ENCODE measurements at regions not wholly inside any gene's neighbourhood (a gene's known extent, or its start where the extent isn't known, plus 50 kb on each side); places are given as distances from the start of the nearest gene placed in this dataset.

- DNase-seq: no peak
These were observed 318.9 kb downstream of the HDGFL1 start for GRCh38 chr6:22888163-22888752.

- DNase-seq: no peak
These were observed 322.6 kb downstream of the HDGFL1 start for GRCh38 chr6:22891934-22892333.

- no peak for DNase-seq
These were observed 323.1 kb downstream of the HDGFL1 start for GRCh38 chr6:22892452-22892851.

- DNase-seq: no peak
These were observed 327.3 kb downstream of the HDGFL1 start for GRCh38 chr6:22896696-22897095.

GRCh38 chr6:22899426-22899825 is 330.1 kb downstream of the HDGFL1 start:
- DNase-seq: no peak

GRCh38 chr6:22903826-22904225 is 334.5 kb downstream of the HDGFL1 start:
- no peak for DNase-seq

- DNase-seq: no peak
These were observed 335.1 kb downstream of the HDGFL1 start for GRCh38 chr6:22904431-22904830.

GRCh38 chr6:22906091-22906549 is 336.8 kb downstream of the HDGFL1 start:
- no peak for DNase-seq

GRCh38 chr6:22907085-22907484 is 337.7 kb downstream of the HDGFL1 start:
- no peak for DNase-seq

- DNase-seq: no peak
These were observed 341.0 kb downstream of the HDGFL1 start for GRCh38 chr6:22910370-22910769.

- DNase-seq: no peak
These were observed 344.2 kb downstream of the HDGFL1 start for GRCh38 chr6:22913612-22914011.

GRCh38 chr6:22917344-22917743 is 348.0 kb downstream of the HDGFL1 start:
- DNase-seq: no peak

- DNase-seq: no peak
These were observed 352.5 kb downstream of the HDGFL1 start for GRCh38 chr6:22921828-22922227.

GRCh38 chr6:22925304-22925835 is 356.0 kb downstream of the HDGFL1 start:
- no peak for DNase-seq

GRCh38 chr6:22925920-22926789 is 356.8 kb downstream of the HDGFL1 start:
- no peak for DNase-seq

- no peak for DNase-seq
These were observed 357.5 kb downstream of the HDGFL1 start for GRCh38 chr6:22926790-22927354.

- no peak for DNase-seq
These were observed 359.4 kb downstream of the HDGFL1 start for GRCh38 chr6:22928775-22929174.

GRCh38 chr6:22929311-22929985 is 360.1 kb downstream of the HDGFL1 start:
- DNase-seq: no peak

- DNase-seq: no peak
These were observed 371.4 kb downstream of the HDGFL1 start for GRCh38 chr6:22940581-22941290.

GRCh38 chr6:22942403-22942802 is 373.0 kb downstream of the HDGFL1 start:
- DNase-seq: no peak

GRCh38 chr6:22943327-22943726 is 374.0 kb downstream of the HDGFL1 start:
- no peak for DNase-seq

GRCh38 chr6:22949967-22950366 is 380.6 kb downstream of the HDGFL1 start:
- DNase-seq: no peak

GRCh38 chr6:22952097-22952496 is 382.7 kb downstream of the HDGFL1 start:
- DNase-seq: no peak

Measured in activated CD4-positive, alpha-beta T cell treated with anti-CD3 and anti-CD28 coated beads, Interleukin-10, Interleukin-2, amounts not matched to agents 100 ng/mL and 50 ng/mL, durations not matched to agents 16 hours and 8 hours (primary cell).